Activated CD4-positive, alpha-beta T cell treated with anti-CD3 and anti-CD28 coated beads for 1 hour (primary cell): ENCODE measurements at regions not wholly inside any gene's neighbourhood (a gene's known extent, or its start where the extent isn't known, plus 50 kb on each side); places are given as distances from the start of the nearest gene placed in this dataset.

Source experiments
- DNase-seq: peaks from one replicate; pipeline ENCODE4 v3.0.0-alpha.2; 2020

DNA sequence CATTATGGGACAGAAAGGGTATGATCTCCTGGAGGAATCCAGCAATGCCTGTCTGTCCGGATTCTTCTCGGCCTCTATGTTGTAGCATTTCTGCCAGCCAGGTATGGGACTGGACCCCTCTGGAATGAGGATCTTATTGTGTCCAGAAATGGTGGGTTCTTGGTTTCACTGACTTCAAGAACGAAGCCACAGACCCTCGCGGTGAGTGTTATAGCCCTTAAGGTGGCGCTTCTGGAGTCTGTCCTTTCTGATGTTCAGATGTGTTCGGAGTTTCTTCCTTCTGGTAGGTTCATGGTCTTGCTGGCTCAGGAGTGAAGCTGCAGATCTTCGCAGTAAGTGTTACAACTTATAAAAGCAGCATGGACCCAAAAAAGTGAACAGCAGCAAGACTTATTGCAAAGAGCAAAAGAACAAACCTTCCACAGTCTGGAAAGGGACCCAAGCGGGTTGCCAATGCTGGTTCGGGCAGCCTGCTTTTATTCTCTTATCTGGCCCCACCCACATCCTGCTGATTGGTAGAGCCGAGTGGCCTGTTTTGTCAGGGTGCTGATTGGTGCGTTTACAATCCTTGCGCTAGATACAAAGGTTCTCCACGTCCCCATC lies 62.3 kb upstream of the IER3 start:
- no peak for DNase-seq

DNA sequence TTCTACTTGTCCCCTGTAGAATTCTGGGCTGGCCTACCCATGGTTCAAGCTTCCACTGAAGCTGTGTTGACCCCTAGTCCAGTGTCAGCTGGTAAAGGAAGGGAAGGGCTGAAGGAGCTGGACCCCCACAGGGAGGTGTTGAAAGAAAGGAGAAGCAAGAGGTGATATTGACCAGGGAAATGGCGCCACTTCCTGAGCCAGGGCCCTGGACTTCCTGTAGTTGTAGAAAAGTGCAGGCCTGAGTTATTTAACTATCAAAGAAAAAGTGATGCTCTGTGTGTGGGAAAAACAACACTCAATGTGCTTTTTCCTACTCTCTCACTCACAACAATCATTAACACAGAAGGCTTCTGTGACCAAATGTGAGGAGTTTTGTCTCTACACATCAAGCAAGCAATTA lies 60.0 kb upstream of the IER3 start:
- no peak for DNase-seq

DNA sequence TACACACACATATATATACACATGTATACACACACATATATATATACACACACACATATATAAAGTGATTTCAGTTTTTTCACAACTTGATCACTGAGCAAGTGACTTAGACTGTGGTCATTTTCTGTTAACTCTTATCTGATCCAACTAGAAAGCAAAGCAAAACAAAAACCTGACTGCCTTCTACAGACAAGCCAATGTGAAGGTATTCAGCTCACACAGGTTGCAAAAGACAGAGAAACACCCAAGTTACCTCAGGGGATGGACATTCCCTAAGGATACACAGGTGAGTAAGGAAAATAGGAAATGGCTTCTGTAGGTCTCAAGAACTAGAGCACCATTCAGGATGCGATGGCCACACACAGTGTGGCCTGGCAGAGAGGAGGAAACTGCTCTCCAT lies 58.4 kb upstream of the IER3 start:
- no peak for DNase-seq

DNA sequence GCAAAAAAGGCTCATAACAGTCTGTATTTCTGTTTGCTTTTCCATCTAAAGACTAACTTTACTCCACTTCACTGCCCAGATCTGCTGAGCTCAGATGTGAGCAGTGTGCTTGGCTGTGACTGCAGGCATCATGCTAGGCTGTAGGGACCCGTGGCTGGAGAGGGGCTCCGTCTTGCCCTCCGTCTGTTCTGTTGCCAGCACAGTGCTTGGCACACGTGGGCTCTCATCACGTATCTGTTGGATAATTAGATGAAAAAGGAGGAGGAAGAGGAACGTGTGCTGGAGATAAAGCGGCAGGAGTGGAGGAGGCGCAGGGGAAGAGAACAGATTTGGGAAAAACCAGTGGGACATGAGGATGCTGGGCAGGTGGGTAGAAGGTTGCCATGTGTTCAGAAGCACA lies 57.6 kb upstream of the IER3 start:
- DNase-seq = no peak

DNA sequence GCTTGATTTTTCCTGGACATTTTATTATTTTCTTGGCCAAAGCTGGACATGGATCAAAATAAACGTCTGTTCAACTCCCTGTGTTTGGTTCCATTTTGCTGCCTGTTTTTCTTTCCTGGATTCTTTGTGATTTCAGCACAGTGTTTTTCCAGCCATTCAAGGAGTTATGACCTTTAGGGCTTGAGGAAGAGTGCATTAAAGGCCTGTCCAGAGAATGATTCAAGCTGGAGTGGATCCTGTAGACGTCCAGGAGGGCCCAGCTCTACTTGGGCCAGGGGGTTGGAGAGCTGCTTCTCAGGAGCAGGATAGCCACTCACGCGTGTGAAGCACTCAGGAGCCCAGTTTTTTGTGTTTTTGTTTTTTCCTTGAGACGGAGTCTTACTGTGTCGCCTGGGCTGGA lies 56.5 kb upstream of the IER3 start:
- DNase-seq = no peak

DNA sequence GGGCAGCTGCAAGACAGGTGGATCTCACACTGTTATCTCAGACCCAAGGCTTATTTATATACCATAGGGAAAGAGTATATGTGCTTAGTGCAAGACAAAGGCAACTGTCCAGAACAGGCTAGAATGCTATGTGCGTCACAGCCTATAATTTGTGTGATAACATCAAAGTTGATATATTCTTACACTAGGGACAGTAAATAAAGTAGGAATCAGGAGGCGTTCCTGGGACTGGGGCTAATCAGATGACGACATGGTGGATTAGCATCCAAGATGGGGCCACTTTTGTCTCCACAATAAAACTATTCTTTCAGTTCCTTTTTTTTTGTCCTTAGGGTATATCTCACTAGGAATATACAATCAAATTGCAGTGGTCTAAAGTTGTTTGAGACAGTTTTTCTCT lies 54.9 kb upstream of the IER3 start:
- DNase-seq = no peak

DNA sequence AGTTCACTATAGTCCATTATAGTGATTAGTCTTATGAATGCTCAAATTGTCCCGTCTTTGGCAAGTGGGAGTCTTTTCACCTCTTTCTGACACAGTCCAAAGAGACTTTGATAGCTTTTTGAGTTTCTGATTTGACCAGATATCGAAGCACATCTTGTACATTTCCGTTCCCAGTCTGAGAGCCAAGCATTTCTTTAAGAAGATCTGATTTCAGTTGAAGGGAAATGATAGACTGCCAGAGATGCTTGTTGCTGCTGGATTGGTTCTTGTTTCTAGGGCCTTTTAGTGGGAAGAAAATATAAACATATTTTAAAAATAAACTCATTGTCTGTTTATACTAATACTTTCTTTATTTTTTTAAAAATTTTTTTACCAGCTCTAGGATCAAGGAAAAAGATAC lies 54.1 kb upstream of the IER3 start:
- DNase-seq = no peak

DNA sequence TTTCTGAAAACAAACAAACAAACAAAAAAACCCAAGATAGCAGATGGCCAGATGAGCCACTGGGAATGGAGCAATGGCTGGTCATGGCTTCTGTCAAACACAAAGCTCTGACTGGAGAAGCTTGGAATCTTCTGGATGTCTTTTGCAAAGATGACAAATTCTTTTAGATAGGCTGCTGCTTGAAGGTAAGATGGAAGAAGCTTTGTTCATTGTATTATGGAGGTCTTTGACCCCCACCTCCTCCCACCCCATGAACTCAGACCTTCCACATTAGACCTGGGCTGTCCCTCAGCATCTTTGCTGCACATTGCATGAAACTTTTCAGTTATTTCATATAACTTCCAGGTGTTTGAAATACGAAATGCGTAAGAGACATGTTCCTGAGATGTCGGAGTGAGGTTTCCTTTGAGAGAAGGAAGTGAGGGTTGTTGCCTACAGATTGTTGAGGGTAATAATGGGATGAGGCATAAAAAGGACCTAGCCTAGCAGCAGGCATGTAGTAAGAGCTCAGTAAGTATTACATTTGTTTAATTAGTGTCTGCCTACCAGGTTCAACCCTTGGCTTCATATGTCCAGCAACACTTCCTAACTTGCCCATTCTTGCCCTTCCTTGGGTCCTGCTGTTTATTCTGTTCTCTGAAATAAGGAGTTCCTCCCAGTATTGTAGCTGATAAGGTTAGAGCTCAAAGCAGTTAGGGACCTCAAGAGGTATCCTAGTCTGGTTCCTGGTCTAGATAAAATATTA lies 51.4 kb upstream of the IER3 start:
- no peak for DNase-seq
